ENCODE measurements at regions not wholly inside any gene's neighbourhood (a gene's known extent, or its start where the extent isn't known, plus 50 kb on each side); places are given as distances from the start of the nearest gene placed in this dataset.

GRCh38 chr7:19248681-19249080 is 103.5 kb upstream of the FERD3L start:
- Histone ChIP-seq H4K91ac (replicated peaks; ENCODE audit: insufficient read length, low read length) (no peak overlapping the region), H3K56ac (replicated peaks; ENCODE audit: insufficient read length, low read depth, low read length) (no peak overlapping the region), H3K27ac (ENCODE audit: low read depth, low read length) (no peak overlapping the region), H3K9me3 (ENCODE audit: insufficient read depth in 2 of 2, low read depth in 1 of 2, low read length in 1 of 2) (no peaks in the 10 kb centered on the region; a peak in 1 of 4 replicates), H3K4me2 (ENCODE audit: insufficient read depth in 1 of 2, low read depth in 2 of 2, low read length in 2 of 2) (no peak overlapping the region), H4K8ac (ENCODE audit: extremely low read depth, insufficient read depth, low read length) (no peak overlapping the region), H3K4ac (replicated peaks; ENCODE audit: insufficient read length, low read depth, low read length) (no peak overlapping the region), H3K27me3 (replicated peaks in 1 of 4; ENCODE audit: control insufficient read depth in 3 of 4, extremely low read depth in 1 of 4, insufficient read depth in 3 of 4, low read length in 3 of 4) (no peaks in the 10 kb centered on the region), H2AFZ (ENCODE audit: low read length) (no peak overlapping the region), H3K14ac (ENCODE audit: insufficient read length) (no peak overlapping the region), H3K23me2 (ENCODE audit: low read depth, low read length) (no peaks in the 10 kb centered on the region), H2BK120ac (replicated peaks; ENCODE audit: low read depth, low read length) (no peak overlapping the region), H2BK15ac (ENCODE audit: low read length) (no peak overlapping the region), H3K18ac (ENCODE audit: extremely low read depth, low read length) (no peak overlapping the region), H3K23ac (ENCODE audit: insufficient read length) (no peak overlapping the region), H2BK5ac (ENCODE audit: low read depth, low read length) (no peak overlapping the region), H3K4me3 (ENCODE audit: extremely low read depth in 1 of 4, insufficient read depth in 2 of 4, low read depth in 3 of 4, low read length in 4 of 4) (no peak overlapping the region), H4K20me1 (replicated peaks in 1 of 2; ENCODE audit: control insufficient read depth in 1 of 2, insufficient read depth in 2 of 2, low read length in 2 of 2) (no peaks in the 10 kb centered on the region), H3K79me2 (ENCODE audit: control insufficient read depth in 1 of 2, insufficient read depth in 2 of 2, low read length in 2 of 2) (no peaks in the 10 kb centered on the region), H3K4me1 (replicated peaks in 1 of 4; ENCODE audit: control insufficient read depth in 3 of 4, insufficient read depth in 4 of 4, low read length in 3 of 4) (no peaks in the 10 kb centered on the region), H3K79me1 (ENCODE audit: low read depth, low read length) (no peaks in the 10 kb centered on the region), H4K5ac (ENCODE audit: insufficient read length, low read depth, low read length) (no peak overlapping the region), H2AK5ac (ENCODE audit: low read depth, low read length) (no peak overlapping the region), H2BK12ac (ENCODE audit: low read depth, low read length) (no peak overlapping the region), H3K36me3 (ENCODE audit: control insufficient read depth in 2 of 4, insufficient read depth in 4 of 4, low read length in 3 of 4) (no peaks in the 10 kb centered on the region), H2BK20ac (ENCODE audit: low read length) (no peak overlapping the region), H3K9ac (replicated peaks in 1 of 4; ENCODE audit: extremely low read depth in 1 of 4, low read depth in 3 of 4, low read length in 3 of 4) (no peak overlapping the region)
- POLR2A ChIA-PET (ENCODE audit: partially characterized antibody), result no interaction called here
- TF ChIP-seq SIRT6 (IDR thresholded peaks at IDR 0.05; ENCODE audit: low read length) (no peak), SP2 (IDR thresholded peaks at IDR 0.05; ENCODE audit: low read length) (no peak), EZH2 (IDR thresholded peaks at IDR 0.05; ENCODE audit: low read depth, low read length, severe bottlenecking) (no peak), RXRA (IDR thresholded peaks at IDR 0.05; ENCODE audit: insufficient read depth, low read depth, low read length) (no peak), KDM1A (IDR thresholded peaks at IDR 0.05; ENCODE audit: borderline replicate concordance, low read length) (no peak), CREB1 (IDR thresholded peaks at IDR 0.05) (no peak), GTF2F1 (IDR thresholded peaks at IDR 0.05; ENCODE audit: borderline replicate concordance, low read depth, low read length) (no peak), EP300 (IDR thresholded peaks at IDR 0.05; ENCODE audit: borderline replicate concordance in 1 of 2, low read depth in 2 of 2, low read length in 2 of 2) (no peak)
- FAIRE-seq (no peak), DNase-seq (ENCODE audit: low read depth in 1 of 2, low spot score in 2 of 2) (no peak)
- CTCF ChIA-PET (ENCODE audit: partially characterized antibody), result interaction anchor here (0.6 to 1.0 kb wide), 3 partner anchors 9 to 1184 kb away, joined by 3 read pairs; no protein-coding TSS in a partner anchor
- 93% methylated on average over 2 of the region's 2 CpGs; no CpG with 5 or more reads in 1 of the 2 experiments for WGBS, 2 experiments (ENCODE audit: extremely low coverage in 1 of 2, insufficient coverage in 1 of 2, insufficient read length in 1 of 2, insufficient replicate concordance in 2 of 2, low coverage in 1 of 2, low lambda C conversion rate in 2 of 2, missing lambda C conversion rate in 1 of 2)

All from H1 (cell line).